GM12878 (cell line): ENCODE measurements at regions not wholly inside any gene's neighbourhood (a gene's known extent, or its start where the extent isn't known, plus 50 kb on each side); places are given as distances from the start of the nearest gene placed in this dataset.

Source experiments
- NR2C2 ChIP-seq: IDR thresholded peaks from 2 replicates; pipeline ENCODE4 v1.6.1; 2011; ENCODE audit warnings: borderline replicate concordance, low read depth; ENCODE audit not compliant: control insufficient read depth, insufficient read length
- PKNOX1 ChIP-seq: fragments of 450-650 bp; IDR thresholded peaks from 2 replicates; pipeline ENCODE4 v1.6.1; 2016; ENCODE audit warnings: mild to moderate bottlenecking
- POLR2AphosphoS2 ChIP-seq: IDR thresholded peaks from 2 replicates; pipeline ENCODE4 v1.6.1; 2011; ENCODE audit warnings: low read depth, mild to moderate bottlenecking, low read length, improper control_type of control experiment, moderate library complexity
- POLR2AphosphoS5 ChIP-seq: IDR thresholded peaks from 2 replicates; pipeline ENCODE4 v1.6.1; 2011; ENCODE audit warnings: mild to moderate bottlenecking, low read length, inconsistent platforms
- REST ChIP-seq: IDR thresholded peaks from 2 replicates; pipeline ENCODE4 v1.6.1; 2012; ENCODE audit warnings: mild to moderate bottlenecking, low read depth, low read length
- RUNX3 ChIP-seq: IDR thresholded peaks from 2 replicates; pipeline ENCODE4 v1.6.1; 2012; ENCODE audit warnings: low read length, inconsistent platforms
- SMC3 ChIP-seq: IDR thresholded peaks from 2 replicates; pipeline ENCODE4 v1.6.1; 2011; ENCODE audit warnings: low read length, improper control_type of control experiment, borderline replicate concordance
- ZNF274 ChIP-seq: IDR thresholded peaks from one replicate; pipeline ENCODE4 v1.8.0; 2011; ENCODE audit not compliant: insufficient read length, insufficient read depth
- TF ChIP-seq, protein P1 (sequence below): IDR thresholded peaks from 2 replicates; pipeline ENCODE4 v1.6.1; 2011; ENCODE audit warnings: low read depth, low read length, improper control_type of control experiment, borderline replicate concordance
- TF ChIP-seq, protein P2 (sequence below), 3 experiments: IDR thresholded peaks in 2 of 3; conservative IDR thresholded peaks in 1 of 3; 2 replicates each; pipeline ENCODE4 v1.5.1; 2011; ENCODE audit warnings: low read depth in 3 of 3, low read length in 3 of 3, mild to moderate bottlenecking in 3 of 3, control low read depth in 2 of 3, moderate library complexity in 2 of 3, inconsistent platforms in 1 of 3, mixed read lengths in 1 of 3; ENCODE audit not compliant: control insufficient read depth in 2 of 3, insufficient read depth in 1 of 3; ENCODE audit errors: extremely low read depth in 1 of 3

- TF ChIP-seq NR2C2 (no peak), REST (no peak), SMC3 (no peak), POLR2AphosphoS2 (no peak), PKNOX1 (no peak), RUNX3 (no peak), ZNF274 (no peak), POLR2AphosphoS5 (no peak)
- TF ChIP-seq, protein P1, sequence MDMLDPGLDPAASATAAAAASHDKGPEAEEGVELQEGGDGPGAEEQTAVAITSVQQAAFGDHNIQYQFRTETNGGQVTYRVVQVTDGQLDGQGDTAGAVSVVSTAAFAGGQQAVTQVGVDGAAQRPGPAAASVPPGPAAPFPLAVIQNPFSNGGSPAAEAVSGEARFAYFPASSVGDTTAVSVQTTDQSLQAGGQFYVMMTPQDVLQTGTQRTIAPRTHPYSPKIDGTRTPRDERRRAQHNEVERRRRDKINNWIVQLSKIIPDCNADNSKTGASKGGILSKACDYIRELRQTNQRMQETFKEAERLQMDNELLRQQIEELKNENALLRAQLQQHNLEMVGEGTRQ, result no peak
- TF ChIP-seq, protein P2, sequence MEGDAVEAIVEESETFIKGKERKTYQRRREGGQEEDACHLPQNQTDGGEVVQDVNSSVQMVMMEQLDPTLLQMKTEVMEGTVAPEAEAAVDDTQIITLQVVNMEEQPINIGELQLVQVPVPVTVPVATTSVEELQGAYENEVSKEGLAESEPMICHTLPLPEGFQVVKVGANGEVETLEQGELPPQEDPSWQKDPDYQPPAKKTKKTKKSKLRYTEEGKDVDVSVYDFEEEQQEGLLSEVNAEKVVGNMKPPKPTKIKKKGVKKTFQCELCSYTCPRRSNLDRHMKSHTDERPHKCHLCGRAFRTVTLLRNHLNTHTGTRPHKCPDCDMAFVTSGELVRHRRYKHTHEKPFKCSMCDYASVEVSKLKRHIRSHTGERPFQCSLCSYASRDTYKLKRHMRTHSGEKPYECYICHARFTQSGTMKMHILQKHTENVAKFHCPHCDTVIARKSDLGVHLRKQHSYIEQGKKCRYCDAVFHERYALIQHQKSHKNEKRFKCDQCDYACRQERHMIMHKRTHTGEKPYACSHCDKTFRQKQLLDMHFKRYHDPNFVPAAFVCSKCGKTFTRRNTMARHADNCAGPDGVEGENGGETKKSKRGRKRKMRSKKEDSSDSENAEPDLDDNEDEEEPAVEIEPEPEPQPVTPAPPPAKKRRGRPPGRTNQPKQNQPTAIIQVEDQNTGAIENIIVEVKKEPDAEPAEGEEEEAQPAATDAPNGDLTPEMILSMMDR (IDR thresholded peaks at IDR 0.05 in 2 of 3, conservative IDR thresholded peaks at IDR 0.05 in 1 of 3; ENCODE audit: control insufficient read depth in 2 of 3, extremely low read depth in 1 of 3, insufficient read depth in 1 of 3, low read depth in 3 of 3, low read length in 3 of 3), result no peak
Observed at GRCh38 chr14:84535976-84536375, 994.0 kb upstream of the FLRT2 start.
